HCT116 (cell line): ENCODE measurements at regions not wholly inside any gene's neighbourhood (a gene's known extent, or its start where the extent isn't known, plus 50 kb on each side); places are given as distances from the start of the nearest gene placed in this dataset.

Source experiments
- ATAC-seq: fragments of 200-7000 bp; cut with Tn5 transposase; 2 replicates; pipeline ENCODE4 v1.9.1; 2020; ENCODE audit warnings: mild to moderate bottlenecking, moderate library complexity
- BruUV-seq: library from RNA; stranded (reverse); fragments of 400-500 nt; replicated peaks from 2 replicates; lab custom pipeline; 2021; lab: Mats Ljungman, UMichigan
- CTCF ChIA-PET: fragments of 300-600 bp; sonication (Branson Sonifier 250); formaldehyde crosslinking; loops from one replicate; lab custom pipeline; 2021; ENCODE audit warnings: antibody characterized with exemption; lab: Charles Lee
- POLR2A ChIA-PET: fragments of 300-600, 350-600 bp; sonication (Branson Sonifier 250); formaldehyde crosslinking; loops from one replicate; lab custom pipeline; 2021; ENCODE audit warnings: antibody characterized with exemption; lab: Charles Lee
- RAD21 ChIA-PET, 2 experiments: fragments of 300-600 bp; sonication (Branson Sonifier 250); formaldehyde crosslinking; loops; one replicate each; lab custom pipeline; 2023; ENCODE audit warnings: low total read pairs in 2 of 2; ENCODE audit not compliant: uncharacterized antibody in 2 of 2, unreplicated experiment in 2 of 2, low non-redundant PET in 1 of 2; lab: Charles Lee
- DNase-seq: peaks from one replicate; pipeline ENCODE4 v3.0.0-alpha.2; 2010; ENCODE audit warnings: low read depth, low spot score
- H2AFZ ChIP-seq: fragments of 200-600 bp; shearing (Covaris generic), sonication (generic); 2 replicates; pipeline ENCODE4 v1.6.1; 2017; ENCODE audit warnings: low read depth, mixed run types, mixed read lengths, antibody characterized with exemption, low read length; ENCODE audit not compliant: poor library complexity, severe bottlenecking
- H3K27ac ChIP-seq: 2 replicates; pipeline ENCODE4 v1.5.1; 2012; ENCODE audit warnings: low read depth, low read length
- H3K27me3 ChIP-seq: fragments of 200-600 bp; sonication (generic); 2 replicates; pipeline ENCODE4 v1.6.1; 2016; ENCODE audit warnings: mixed run types, low read length, mixed read lengths; ENCODE audit not compliant: insufficient read depth
- H3K36me3 ChIP-seq, 2 experiments: fragments of 200-500 bp in 1 of 2; fragments of 200-600 bp in 1 of 2; sonication (Bioruptor generic) in 1 of 2; sonication (generic) in 1 of 2; 2 replicates each; pipeline versions ENCODE4 v1.5.1 to v1.6.1; 2014 to 2016; ENCODE audit warnings: low read length in 2 of 2, inconsistent platforms in 1 of 2, mixed read lengths in 1 of 2, mixed run types in 1 of 2; ENCODE audit not compliant: insufficient read depth in 2 of 2, control insufficient read depth in 1 of 2
- H3K4me1 ChIP-seq, 2 experiments: fragments of 200-600 bp in 1 of 2; sonication (generic) in 1 of 2; 2 replicates each; pipeline versions ENCODE4 v1.5.1 to v1.6.1; 2012 to 2017; ENCODE audit warnings: low read length in 2 of 2, inconsistent platforms in 1 of 2, mild to moderate bottlenecking in 1 of 2, mixed read lengths in 1 of 2, mixed run types in 1 of 2, moderate library complexity in 1 of 2; ENCODE audit not compliant: insufficient read depth in 2 of 2, control insufficient read depth in 1 of 2
- H3K4me2 ChIP-seq: fragments of 200-600 bp; sonication (generic); 2 replicates; pipeline ENCODE4 v1.6.1; 2017; ENCODE audit warnings: mixed run types, low read length, mixed read lengths
- H3K4me3 ChIP-seq, 2 experiments: fragments of 200-600 bp in 1 of 2; sonication (generic) in 1 of 2; replicated peaks in 1 of 2; 2 replicates each; pipeline ENCODE4 v1.5.1; 2011 to 2016; ENCODE audit warnings: low read length in 2 of 2, control low read depth in 1 of 2, low read depth in 1 of 2, mild to moderate bottlenecking in 1 of 2, mixed read lengths in 1 of 2, mixed run types in 1 of 2
- H3K79me2 ChIP-seq: fragments of 200-600 bp; sonication (generic); 2 replicates; pipeline ENCODE4 v1.6.1; 2017; ENCODE audit warnings: mild to moderate bottlenecking, mixed run types, low read length, moderate library complexity, mixed read lengths; ENCODE audit not compliant: insufficient read depth
- H3K9ac ChIP-seq: fragments of 200-600 bp; sonication (generic); 2 replicates; pipeline ENCODE4 v1.6.1; 2016; ENCODE audit warnings: low read length, mixed read lengths
- H3K9me2 ChIP-seq: fragments of 200-600 bp; sonication (generic), shearing (Covaris generic); 2 replicates; pipeline ENCODE4 v1.6.1; 2017; ENCODE audit warnings: mixed run types, mild to moderate bottlenecking, moderate library complexity; ENCODE audit not compliant: insufficient read depth
- H3K9me3 ChIP-seq, 2 experiments: fragments of 200-500 bp in 1 of 2; fragments of 200-600 bp in 1 of 2; sonication (Bioruptor generic) in 1 of 2; sonication (generic) in 1 of 2; 2 replicates each; pipeline ENCODE4 v1.6.1; 2014 to 2017; ENCODE audit warnings: low read length in 2 of 2, mixed read lengths in 2 of 2, inconsistent platforms in 1 of 2, low read depth in 1 of 2, mild to moderate bottlenecking in 1 of 2, mixed run types in 1 of 2, moderate library complexity in 1 of 2; ENCODE audit not compliant: control insufficient read depth in 1 of 2, insufficient read depth in 1 of 2
- H4K20me1 ChIP-seq: fragments of 200-600 bp; sonication (generic), shearing (Covaris generic); 2 replicates; pipeline ENCODE4 v1.6.1; 2017; ENCODE audit warnings: mixed run types, mild to moderate bottlenecking, moderate library complexity; ENCODE audit not compliant: insufficient read depth
- CEBPB ChIP-seq: IDR thresholded peaks from 2 replicates; pipeline ENCODE4 v1.6.1; 2012; ENCODE audit warnings: low read depth
- ELF1 ChIP-seq: IDR thresholded peaks from 2 replicates; pipeline ENCODE4 v1.6.1; 2012; ENCODE audit warnings: low read depth, borderline replicate concordance
- EZH2 ChIP-seq: fragments of 200-600 bp; sonication (generic); IDR thresholded peaks from 2 replicates; pipeline ENCODE4 v1.6.1; 2017; ENCODE audit warnings: antibody characterized with exemption, mixed run types
- EZH2phosphoT487 ChIP-seq: fragments of 200-600 bp; IDR thresholded peaks from 2 replicates; pipeline ENCODE4 v1.6.1; 2018; ENCODE audit warnings: antibody characterized with exemption, borderline replicate concordance
- FOSL1 ChIP-seq: IDR thresholded peaks from 2 replicates; pipeline ENCODE4 v1.6.1; 2012; ENCODE audit warnings: low read depth
- POLR2A ChIP-seq: IDR thresholded peaks from 2 replicates; pipeline ENCODE4 v1.7.0; 2011; ENCODE audit warnings: borderline replicate concordance; ENCODE audit not compliant: insufficient read depth, insufficient read length; ENCODE audit errors: extremely low read depth
- POLR2AphosphoS5 ChIP-seq: IDR thresholded peaks from 2 replicates; pipeline ENCODE4 v1.6.1; 2011; ENCODE audit warnings: mild to moderate bottlenecking, low read depth, low read length, moderate library complexity
- RAD21 ChIP-seq: IDR thresholded peaks from 2 replicates; pipeline ENCODE4 v1.6.1; 2012; ENCODE audit warnings: low read depth, mild to moderate bottlenecking
- REST ChIP-seq: IDR thresholded peaks from 2 replicates; pipeline ENCODE4 v1.6.1; 2012; ENCODE audit warnings: low read depth
- SIN3A ChIP-seq: IDR thresholded peaks from 2 replicates; pipeline ENCODE4 v1.6.1; 2012; ENCODE audit warnings: low read depth
- SP1 ChIP-seq: IDR thresholded peaks from 2 replicates; pipeline ENCODE4 v1.6.1; 2012; ENCODE audit warnings: low read depth
- SRF ChIP-seq: IDR thresholded peaks from 2 replicates; pipeline ENCODE4 v1.6.1; 2012; ENCODE audit warnings: low read depth
- TCF7L2 ChIP-seq: IDR thresholded peaks from 2 replicates; pipeline ENCODE4 v1.7.0; 2011; ENCODE audit warnings: borderline replicate concordance, inconsistent platforms; ENCODE audit not compliant: insufficient read depth, insufficient read length; ENCODE audit errors: extremely low read depth
- YY1 ChIP-seq: IDR thresholded peaks from 2 replicates; pipeline ENCODE4 v1.6.1; 2011; ENCODE audit warnings: low read length, low read depth, moderate library complexity, mild to moderate bottlenecking; ENCODE audit not compliant: insufficient replicate concordance; ENCODE audit errors: extremely low read depth
- ZBTB33 ChIP-seq: IDR thresholded peaks from 2 replicates; pipeline ENCODE4 v1.6.1; 2011; ENCODE audit warnings: mild to moderate bottlenecking, low read length, moderate library complexity; ENCODE audit not compliant: insufficient replicate concordance; ENCODE audit errors: extremely low read depth
- ZFX ChIP-seq: fragments of 450-650 bp; IDR thresholded peaks from 2 replicates; pipeline ENCODE4 v1.6.1; 2017
- ZNF274 ChIP-seq: fragments of 200-500 bp; sonication (Bioruptor generic); IDR thresholded peaks from 2 replicates; pipeline ENCODE4 v1.6.1; 2014; ENCODE audit warnings: mild to moderate bottlenecking, low read depth, low read length, inconsistent platforms
- intact Hi-C: fragments of 100-400 bp; cut with micrococcal nuclease; formaldehyde crosslinking; loops from 2 replicates; pipeline ENCODE4 v1.10.0; 2022

GRCh38 chr4:81343046-81343445, 128.0 kb upstream of the PRKG2 start:
- ChIA-PET POLR2A (no interaction called here), CTCF (no interaction called here), RAD21 (no interaction called here)
- Histone ChIP-seq H3K79me2 (no peaks in the 10 kb centered on the region), H4K20me1 (no peaks in the 10 kb centered on the region), H3K36me3 (no peaks in the 10 kb centered on the region), H3K27me3 (0 out of 2 replicates have a peak, but pooled peaks cover 2% of the 10 kb centered on the region), H3K9me3 (no peaks in the 10 kb centered on the region), H3K4me3 (no peak overlapping the region), H2AFZ (no peak overlapping the region), H3K27ac (no peak overlapping the region), H3K9ac (no peak overlapping the region), H3K4me2 (no peak overlapping the region), H3K4me1 (no peaks in the 10 kb centered on the region), H3K9me2 (no peaks in the 10 kb centered on the region)
- DNase-seq = no peak
- TF ChIP-seq POLR2A (no peak), SIN3A (no peak), SRF (no peak), ELF1 (no peak)
- intact Hi-C loops = no loop called here
- no TSS peak for BruUV-seq
- ATAC-seq = no peak

GRCh38 chr4:81337211-81337610, 122.2 kb upstream of the PRKG2 start:
- intact Hi-C loops = no loop called here
- POLR2A ChIA-PET = no interaction called here
- H3K79me2 ChIP-seq = no peaks in the 10 kb centered on the region
- TF ChIP-seq EZH2phosphoT487 (no peak), ZNF274 (no peak), ELF1 (no peak), POLR2AphosphoS5 (no peak), FOSL1 (no peak), ZBTB33 (no peak), REST (no peak), SP1 (no peak), RAD21 (no peak), TCF7L2 (no peak), CEBPB (no peak), POLR2A (no peak), ZFX (no peak), EZH2 (no peak), SRF (no peak), YY1 (no peak)

More at GRCh38 chr4:81337211-81337610, 122.2 kb upstream of the PRKG2 start:
- Histone ChIP-seq H4K20me1 (no peaks in the 10 kb centered on the region), H3K27ac (no peak overlapping the region), H2AFZ (no peak overlapping the region), H3K27me3 (no peaks in the 10 kb centered on the region), H3K36me3 (no peaks in the 10 kb centered on the region), H3K4me3 (no peak overlapping the region), H3K9me2 (no peaks in the 10 kb centered on the region), H3K4me2 (no peak overlapping the region), H3K4me1 (no peaks in the 10 kb centered on the region), H3K9ac (no peak overlapping the region), H3K9me3 (no peaks in the 10 kb centered on the region)
- ATAC-seq (no peak), DNase-seq (no peak)
- ChIA-PET RAD21 (no interaction called here), CTCF (no interaction called here)
- no TSS peak for BruUV-seq
